ENCODE measurements at regions not wholly inside any gene's neighbourhood (a gene's known extent, or its start where the extent isn't known, plus 50 kb on each side); places are given as distances from the start of the nearest gene placed in this dataset.

GRCh38 chr5:163759000-163759704, 253.7 kb downstream of the MAT2B start:
- intact Hi-C loops (cut with DNase I; ENCODE audit: low total_unique reads), result no loop called here
- Histone ChIP-seq H3K4me3 (no peak overlapping the region), H3K4me1 (no peaks in the 10 kb centered on the region), H3K9me3 (no peaks in the 10 kb centered on the region), H3K36me3 (no peaks in the 10 kb centered on the region), H3K27ac (no peak overlapping the region), H3K27me3 (no peaks in the 10 kb centered on the region)
- DNase-seq, result no peak
- no peak for TF ChIP-seq CTCF (IDR thresholded peaks at IDR 0.05)

GRCh38 chr5:163760498-163760897, 255.1 kb downstream of the MAT2B start:
- H3K9me3 ChIP-seq, result no peaks in the 10 kb centered on the region
- intact Hi-C loops (cut with DNase I; ENCODE audit: low total_unique reads), result no loop called here
- no peaks in the 10 kb centered on the region for H3K36me3 ChIP-seq

GRCh38 chr5:163766936-163767670, 261.7 kb downstream of the MAT2B start:
- Histone ChIP-seq H3K4me1 (no peaks in the 10 kb centered on the region), H3K27ac (no peak overlapping the region), H3K27me3 (no peaks in the 10 kb centered on the region), H3K4me3 (no peak overlapping the region), H3K36me3 (no peaks in the 10 kb centered on the region), H3K9me3 (no peaks in the 10 kb centered on the region)
- TF ChIP-seq CTCF (IDR thresholded peaks at IDR 0.05), result no peak
- intact Hi-C loops (cut with DNase I; ENCODE audit: low total_unique reads), result no loop called here
- DNase-seq, result no peak

More at GRCh38 chr5:163760498-163760897, 255.1 kb downstream of the MAT2B start:
- no peaks in the 10 kb centered on the region for H3K27me3 ChIP-seq
- DNase-seq, result no peak
- no peak overlapping the region for H3K27ac ChIP-seq
- H3K4me1 ChIP-seq, result no peaks in the 10 kb centered on the region
- no peak for TF ChIP-seq CTCF (IDR thresholded peaks at IDR 0.05)
- H3K4me3 ChIP-seq, result no peak overlapping the region

- TF ChIP-seq CTCF (IDR thresholded peaks at IDR 0.05), result no peak
- no peak for DNase-seq
- Histone ChIP-seq H3K9me3 (no peaks in the 10 kb centered on the region), H3K4me3 (no peak overlapping the region), H3K27me3 (no peaks in the 10 kb centered on the region), H3K4me1 (no peaks in the 10 kb centered on the region), H3K36me3 (no peaks in the 10 kb centered on the region), H3K27ac (no peak overlapping the region)
- intact Hi-C loops (cut with DNase I; ENCODE audit: low total_unique reads), result no loop called here
These were observed 265.2 kb downstream of the MAT2B start for GRCh38 chr5:163770625-163771024.

- no peak for TF ChIP-seq CTCF (IDR thresholded peaks at IDR 0.05)
- no peaks in the 10 kb centered on the region for H3K4me1 ChIP-seq
- DNase-seq, result no peak
- H3K27me3 ChIP-seq, result no peaks in the 10 kb centered on the region
- no peaks in the 10 kb centered on the region for H3K36me3 ChIP-seq
- intact Hi-C loops (cut with DNase I; ENCODE audit: low total_unique reads), result no loop called here
- H3K9me3 ChIP-seq, result no peaks in the 10 kb centered on the region
- no peak overlapping the region for H3K4me3 ChIP-seq
- H3K27ac ChIP-seq, result no peak overlapping the region
These were observed 266.8 kb downstream of the MAT2B start for GRCh38 chr5:163772241-163772640.

All from tibial artery (tissue), 4 donors.